Esophagus squamous epithelium (tissue), 4 donors: ENCODE measurements at regions not wholly inside any gene's neighbourhood (a gene's known extent, or its start where the extent isn't known, plus 50 kb on each side); places are given as distances from the start of the nearest gene placed in this dataset.

Source experiments
- POLR2A ChIP-seq, 4 donors: fragments of 450-650 bp; IDR thresholded peaks; one replicate each; pipeline ENCODE4 v1.6.1; 2017; ENCODE audit warnings: antibody characterized with exemption in 4 of 4, mild to moderate bottlenecking in 4 of 4, moderate library complexity in 3 of 4
- TF ChIP-seq, protein P1 (sequence below), 6 experiments: fragments of 450-650 bp in 4 of 6; fragments of 200-600 bp in 2 of 6; sonication (generic) in 2 of 6; IDR thresholded peaks; one replicate each; pipeline ENCODE4 v1.5.1; 2016 to 2019; ENCODE audit warnings: antibody characterized with exemption in 6 of 6, mild to moderate bottlenecking in 4 of 6, moderate library complexity in 4 of 6

DNA sequence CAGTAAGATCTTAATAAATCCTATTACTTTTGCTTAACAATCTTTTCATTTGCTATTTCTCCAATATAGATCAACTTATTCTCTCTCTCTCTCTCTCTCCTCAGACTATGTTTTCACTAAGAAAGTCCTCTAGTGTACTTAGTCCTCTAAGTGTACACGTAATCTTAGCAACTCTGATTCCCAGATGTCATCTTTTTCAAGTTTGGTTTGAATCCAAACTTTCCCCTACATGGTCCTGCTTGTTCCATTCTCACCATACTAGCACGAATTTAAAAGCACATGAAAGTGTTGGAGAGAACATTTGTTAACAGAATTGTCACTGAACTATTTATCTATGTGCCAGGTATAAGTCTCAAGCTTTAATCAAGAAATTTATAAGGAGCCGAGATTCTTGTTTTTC is 202.9 kb downstream of the SPRY2 start:
- TF ChIP-seq, protein P1, sequence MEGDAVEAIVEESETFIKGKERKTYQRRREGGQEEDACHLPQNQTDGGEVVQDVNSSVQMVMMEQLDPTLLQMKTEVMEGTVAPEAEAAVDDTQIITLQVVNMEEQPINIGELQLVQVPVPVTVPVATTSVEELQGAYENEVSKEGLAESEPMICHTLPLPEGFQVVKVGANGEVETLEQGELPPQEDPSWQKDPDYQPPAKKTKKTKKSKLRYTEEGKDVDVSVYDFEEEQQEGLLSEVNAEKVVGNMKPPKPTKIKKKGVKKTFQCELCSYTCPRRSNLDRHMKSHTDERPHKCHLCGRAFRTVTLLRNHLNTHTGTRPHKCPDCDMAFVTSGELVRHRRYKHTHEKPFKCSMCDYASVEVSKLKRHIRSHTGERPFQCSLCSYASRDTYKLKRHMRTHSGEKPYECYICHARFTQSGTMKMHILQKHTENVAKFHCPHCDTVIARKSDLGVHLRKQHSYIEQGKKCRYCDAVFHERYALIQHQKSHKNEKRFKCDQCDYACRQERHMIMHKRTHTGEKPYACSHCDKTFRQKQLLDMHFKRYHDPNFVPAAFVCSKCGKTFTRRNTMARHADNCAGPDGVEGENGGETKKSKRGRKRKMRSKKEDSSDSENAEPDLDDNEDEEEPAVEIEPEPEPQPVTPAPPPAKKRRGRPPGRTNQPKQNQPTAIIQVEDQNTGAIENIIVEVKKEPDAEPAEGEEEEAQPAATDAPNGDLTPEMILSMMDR (IDR thresholded peaks at IDR 0.05) = no peak
- TF ChIP-seq POLR2A (IDR thresholded peaks at IDR 0.05) = no peak
